GM10266 (cell line): ENCODE measurements at regions not wholly inside any gene's neighbourhood (a gene's known extent, or its start where the extent isn't known, plus 50 kb on each side); places are given as distances from the start of the nearest gene placed in this dataset.
"Not testable (repeated sequence)": the region's sequence is repeated elsewhere in the genome, so short reads cannot be mapped to it uniquely, and the experiment has no call there.

Experiments
- DNase-seq: peaks from one replicate; pipeline ENCODE4 v3.0.0; 2012; ENCODE audit errors: extremely low spot score
- CTCF ChIP-seq: IDR thresholded peaks from 2 replicates; pipeline ENCODE4 v1.5.1; 2012; ENCODE audit warnings: mild to moderate bottlenecking, low read depth; ENCODE audit not compliant: control insufficient read depth, insufficient read depth; ENCODE audit errors: missing control alignments

DNA sequence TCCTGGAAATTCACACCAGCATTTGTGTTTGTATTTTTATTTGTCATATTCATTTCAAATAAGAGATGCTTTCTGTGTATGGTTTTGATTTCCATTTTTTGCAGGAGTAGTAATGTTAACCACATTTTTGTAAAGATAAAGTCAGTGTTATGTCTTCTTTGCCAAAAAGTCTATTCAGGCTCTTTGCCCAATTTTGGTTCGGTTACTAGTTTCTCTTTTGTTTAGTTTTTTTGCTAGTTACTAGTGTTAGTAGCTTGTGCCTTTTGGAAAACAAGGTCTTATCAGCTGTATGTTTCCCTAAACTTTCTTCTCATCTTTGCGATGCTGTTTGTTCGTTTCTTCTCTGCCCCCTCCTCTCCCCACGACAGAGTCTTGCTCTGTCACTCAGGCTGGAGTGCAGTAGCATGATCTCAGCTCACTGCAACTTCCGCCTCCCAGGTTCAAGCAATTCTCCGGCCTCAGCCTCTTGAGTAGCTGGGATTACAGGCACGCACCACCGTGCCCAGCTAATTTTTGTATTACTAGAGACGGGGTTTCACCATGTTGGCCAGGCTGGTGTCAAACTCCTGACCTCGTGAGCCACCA lies 112.3 kb upstream of the GRK3 start:
- no peak for DNase-seq
- no peak for TF ChIP-seq CTCF

DNA sequence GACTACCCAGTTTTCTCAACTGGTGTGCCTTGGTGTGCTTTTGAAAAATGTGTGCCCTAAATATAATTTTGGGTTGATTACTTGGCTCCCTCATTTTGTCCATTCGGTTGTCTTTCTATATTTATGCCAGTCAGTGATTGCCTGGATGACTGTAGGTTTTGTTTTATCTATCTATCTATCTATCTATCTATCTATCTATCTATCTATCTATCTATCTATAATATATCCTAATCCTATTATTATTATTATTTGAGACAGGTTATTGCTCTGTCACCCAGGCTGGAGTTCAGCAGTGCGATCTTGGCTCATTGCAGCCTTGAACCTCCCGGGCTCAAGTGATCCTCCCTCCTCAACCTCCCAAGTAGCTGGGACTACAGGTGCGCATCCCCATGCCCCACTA lies 111.4 kb upstream of the GRK3 start:
- DNase-seq: no peak
- TF ChIP-seq CTCF: no peak

DNA sequence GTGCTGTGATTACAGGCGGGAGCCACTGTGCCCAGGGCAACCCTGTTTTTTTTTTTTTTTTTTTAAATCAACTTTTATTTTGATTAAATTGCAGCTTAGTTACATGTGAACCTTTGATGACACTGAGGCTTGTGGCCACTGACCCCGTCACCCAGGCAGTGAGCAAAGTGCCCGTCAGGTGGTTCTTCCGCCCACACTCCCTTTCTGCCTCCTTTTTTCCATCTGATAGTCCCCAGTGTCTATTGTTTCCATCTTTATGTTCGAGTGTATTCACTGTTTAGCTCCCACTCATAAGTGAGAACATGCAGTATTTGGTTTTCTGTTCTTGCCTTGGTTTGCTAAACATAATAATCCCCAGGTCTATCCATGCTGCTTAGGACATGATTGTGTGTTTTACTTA lies 110.9 kb upstream of the GRK3 start:
- DNase-seq: no peak
- no peak for TF ChIP-seq CTCF

DNA sequence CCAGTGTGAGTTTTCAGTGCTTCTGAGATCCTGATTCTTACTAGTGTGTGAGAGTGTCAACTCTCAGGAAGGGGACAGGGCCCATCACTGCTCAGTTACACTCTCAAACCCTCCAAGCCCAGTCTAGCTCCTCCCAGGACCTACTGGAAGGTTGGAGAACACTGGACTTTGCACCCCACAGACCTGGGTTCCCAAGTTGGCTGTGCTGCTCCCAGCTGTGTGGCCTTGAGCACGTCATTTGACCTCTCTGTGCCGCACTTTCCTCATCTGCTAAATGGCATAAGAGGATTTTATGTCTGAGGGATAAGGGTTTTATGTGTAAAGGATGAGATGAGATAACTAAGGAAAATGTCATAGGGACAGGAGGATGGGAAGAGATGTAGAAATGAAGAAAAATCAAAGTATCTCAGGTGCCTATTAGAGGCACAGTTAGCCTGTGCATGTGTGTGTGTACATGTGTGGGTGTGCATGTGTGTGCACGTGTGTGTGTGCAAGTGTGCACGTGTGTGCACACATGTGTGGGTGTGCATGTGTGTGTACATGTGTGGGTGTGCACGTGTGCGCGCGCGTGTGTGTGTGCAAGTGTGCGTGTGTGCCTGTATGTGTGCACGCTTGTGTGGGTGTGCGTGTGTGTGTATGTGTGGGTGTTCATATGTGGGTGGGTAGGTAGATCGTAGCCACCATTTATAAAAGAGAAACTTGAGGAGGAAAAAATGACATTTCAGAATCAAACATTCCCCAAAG lies 108.0 kb upstream of the GRK3 start:
- not testable (repeated sequence) for DNase-seq

DNA sequence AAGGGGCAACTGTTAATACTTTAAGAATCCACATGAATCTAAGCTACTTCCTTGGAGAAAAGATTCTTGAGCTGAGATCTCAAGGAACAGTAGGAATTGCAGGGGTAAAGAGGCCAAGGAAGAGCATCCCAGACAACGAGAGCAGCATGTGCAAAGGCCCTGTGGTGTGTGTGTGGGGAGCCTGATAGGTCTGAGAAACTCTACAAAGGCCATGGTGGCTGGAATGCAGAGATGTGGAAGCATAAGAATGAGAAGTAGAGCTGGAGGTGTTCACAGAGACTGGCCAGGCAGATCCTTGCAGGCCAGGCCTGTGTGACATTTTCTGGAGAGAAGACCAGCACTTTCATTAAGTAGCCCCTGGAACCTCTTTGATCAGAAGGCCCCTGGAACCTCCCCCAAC lies 105.8 kb upstream of the GRK3 start:
- not testable (repeated sequence) for DNase-seq

DNA sequence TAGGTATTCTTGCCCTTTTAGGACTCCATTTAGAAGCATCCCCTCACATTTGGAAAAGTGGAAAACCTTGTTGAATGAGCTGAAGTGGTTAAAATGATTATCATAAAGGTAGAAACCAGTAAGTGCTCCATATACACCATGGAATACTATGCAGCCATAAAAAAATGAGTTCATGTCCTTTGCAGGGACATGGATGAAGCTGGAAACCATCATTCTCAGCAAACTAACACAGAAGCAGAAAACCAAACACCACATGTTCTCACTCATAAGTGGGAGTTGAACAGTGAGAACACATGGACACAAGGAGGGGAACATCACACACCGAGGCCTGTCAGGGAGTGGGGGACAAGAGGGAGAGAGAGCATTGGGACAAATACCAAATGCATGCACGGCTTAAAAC lies 103.8 kb upstream of the GRK3 start:
- DNase-seq: not testable (repeated sequence)

DNA sequence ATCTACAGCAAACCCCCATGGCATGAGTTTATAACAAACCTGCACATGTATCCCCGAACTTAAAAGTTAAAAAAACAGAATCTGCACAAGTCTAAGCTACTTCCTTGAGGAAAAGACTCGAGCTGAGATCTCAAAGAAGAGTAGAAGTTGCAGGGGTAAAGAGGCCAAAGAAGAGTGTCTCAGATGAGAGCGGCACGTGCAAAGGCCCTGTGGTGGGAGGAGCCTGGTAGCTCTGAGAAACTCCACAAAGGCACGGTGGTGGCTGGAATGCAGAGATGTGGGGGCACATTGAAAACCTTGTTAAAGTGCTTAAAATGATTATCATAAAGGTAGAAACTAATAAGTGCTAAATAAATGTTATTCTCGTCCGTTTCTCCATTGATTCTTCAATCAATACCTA lies 103.2 kb upstream of the GRK3 start:
- no peak for DNase-seq
- no peak for TF ChIP-seq CTCF

GRCh38 chr22:25462474-25463346 lies 101.8 kb upstream of the GRK3 start:
- peak; percentile 79 for DNase-seq

DNA sequence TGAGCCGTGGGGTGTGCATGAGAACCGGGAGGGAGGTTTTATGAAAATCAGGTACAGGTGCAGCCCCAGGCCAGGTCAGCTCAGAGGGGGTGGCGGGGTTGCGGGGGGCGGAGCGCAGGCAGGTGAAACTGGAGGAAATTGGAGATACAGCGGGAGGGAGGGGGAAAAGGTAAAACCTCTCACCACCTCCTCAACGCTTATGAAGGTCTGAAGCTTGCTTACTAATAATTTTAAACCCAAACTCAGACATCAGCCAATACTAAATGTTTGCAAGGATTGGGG lies 101.2 kb upstream of the GRK3 start:
- DNase-seq: not testable (repeated sequence)

More at GRCh38 chr22:25462474-25463346, 101.8 kb upstream of the GRK3 start:
- peak; percentile 98 for TF ChIP-seq CTCF

DNA sequence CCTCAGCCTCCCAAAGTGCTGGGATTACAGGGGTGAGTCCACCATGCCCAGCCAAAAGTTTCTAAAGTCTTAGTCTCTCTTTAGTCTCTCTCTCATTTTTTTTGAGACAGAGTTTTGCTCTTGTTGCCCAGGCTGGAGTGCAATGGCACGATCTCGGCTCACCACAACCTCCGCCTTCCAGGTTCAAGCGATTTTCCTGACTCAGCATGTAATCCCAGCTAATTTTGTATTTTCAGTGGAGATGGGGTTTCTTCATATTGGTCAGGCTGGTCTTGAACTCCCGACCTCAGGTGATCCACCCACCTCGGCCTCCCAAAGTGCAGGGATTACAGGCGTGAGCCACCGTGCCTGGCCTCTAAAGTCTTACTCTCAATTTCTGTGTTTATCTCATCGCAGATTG lies 100.1 kb upstream of the GRK3 start:
- not testable (repeated sequence) for DNase-seq
